GM12892 (cell line): ENCODE measurements at regions not wholly inside any gene's neighbourhood (a gene's known extent, or its start where the extent isn't known, plus 50 kb on each side); places are given as distances from the start of the nearest gene placed in this dataset.

ENCODE experiments used
- POLR2A ChIP-seq: IDR thresholded peaks from 2 replicates; pipeline ENCODE4 v1.6.1; 2011; ENCODE audit warnings: low read depth, low read length, control low read depth
- POLR2AphosphoS5 ChIP-seq: IDR thresholded peaks from 2 replicates; pipeline ENCODE4 v1.6.1; 2011; ENCODE audit warnings: low read depth, low read length, control low read depth
- TAF1 ChIP-seq: IDR thresholded peaks from 2 replicates; pipeline ENCODE4 v1.6.1; 2011; ENCODE audit warnings: low read depth, mild to moderate bottlenecking, control low read depth, low read length, borderline replicate concordance

DNA sequence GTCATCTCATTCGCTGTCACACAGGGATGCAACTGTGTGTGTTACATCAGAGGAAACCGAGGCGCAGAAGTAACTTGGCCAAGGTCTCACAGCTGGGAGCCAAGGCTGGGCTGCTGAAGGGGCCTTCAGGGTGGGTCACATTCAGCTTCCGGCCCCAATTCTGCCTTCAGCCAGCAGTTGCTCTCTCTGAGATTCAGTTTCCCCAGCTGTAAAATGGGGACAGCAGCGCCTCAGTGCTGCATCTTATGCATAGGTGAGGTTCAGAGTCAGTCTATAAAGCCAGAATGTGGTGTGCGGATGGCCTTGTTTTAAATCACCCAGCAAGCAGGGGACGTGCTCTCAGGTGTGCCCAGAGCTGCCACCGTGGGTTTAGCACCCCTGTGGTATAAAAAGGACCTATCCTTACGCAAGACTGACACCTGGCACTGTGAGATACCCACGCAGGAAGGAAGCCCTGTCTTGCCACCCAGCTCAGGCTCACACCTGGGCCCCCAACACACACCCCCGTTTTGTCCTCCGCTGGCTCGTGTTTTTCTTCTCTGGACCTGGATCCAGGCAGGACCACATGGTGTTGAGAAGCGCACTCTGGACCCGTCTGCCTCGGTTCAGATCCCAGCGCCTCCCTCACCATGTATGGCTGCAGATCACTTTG lies 94.6 kb upstream of the GSE1 start:
- TF ChIP-seq POLR2A = no peak
- TF ChIP-seq TAF1 = no peak
- no peak for TF ChIP-seq POLR2AphosphoS5
